ENCODE measurements at regions not wholly inside any gene's neighbourhood (a gene's known extent, or its start where the extent isn't known, plus 50 kb on each side); places are given as distances from the start of the nearest gene placed in this dataset.

GRCh38 chr13:63323441-63323840, 1907.8 kb upstream of the PCDH20 start:
- TF ChIP-seq CTCF (conservative IDR thresholded peaks at IDR 0.05) (no peak), ZFX (IDR thresholded peaks at IDR 0.05) (no peak)

Data from C4-2B (cell line).